HEK293 (cell line): ENCODE measurements at regions not wholly inside any gene's neighbourhood (a gene's known extent, or its start where the extent isn't known, plus 50 kb on each side); places are given as distances from the start of the nearest gene placed in this dataset.

ENCODE experiments used
- CTCF ChIP-seq: fragments of 450-650 bp; formaldehyde crosslinking; IDR thresholded peaks from 2 replicates; pipeline ENCODE4 v1.5.1; 2016; ENCODE audit warnings: missing biosample characterization, missing genetic modification characterization
- KLF7 ChIP-seq: fragments of 450-650 bp; formaldehyde crosslinking; IDR thresholded peaks from 2 replicates; pipeline ENCODE4 v1.5.1; 2016; ENCODE audit warnings: missing biosample characterization, missing genetic modification characterization, borderline replicate concordance
- ZNF214 ChIP-seq: fragments of 450-650 bp; formaldehyde crosslinking; IDR thresholded peaks from 2 replicates; pipeline ENCODE4 v1.5.1; 2017; ENCODE audit warnings: missing biosample characterization, mild to moderate bottlenecking, missing genetic modification characterization, borderline replicate concordance
- ZNF768 ChIP-seq: fragments of 450-650 bp; formaldehyde crosslinking; IDR thresholded peaks from 2 replicates; pipeline ENCODE4 v1.5.1; 2018; ENCODE audit warnings: missing biosample characterization, mild to moderate bottlenecking, missing genetic modification characterization
- ZSCAN30 ChIP-seq: fragments of 450-650 bp; IDR thresholded peaks from 2 replicates; pipeline ENCODE4 v1.5.1; 2018; ENCODE audit warnings: missing biosample characterization, mild to moderate bottlenecking, missing genetic modification characterization, moderate library complexity

GRCh38 chr7:63104666-63105065 lies 894.0 kb upstream of the ZNF722 start:
- TF ChIP-seq CTCF (tag by site-specific recombination) (no peak), ZSCAN30 (tag by site-specific recombination) (no peak), ZNF768 (no peak), KLF7 (tag by site-specific recombination) (no peak), ZNF214 (tag by site-specific recombination) (no peak)
